HUES48 (cell line): ENCODE measurements at regions not wholly inside any gene's neighbourhood (a gene's known extent, or its start where the extent isn't known, plus 50 kb on each side); places are given as distances from the start of the nearest gene placed in this dataset.

ENCODE experiments used
- H3K27ac ChIP-seq: one replicate; pipeline ENCODE4 v1.7.0; 2013; ENCODE audit warnings: low read depth, low read length, inconsistent platforms
- H3K27me3 ChIP-seq: 2 replicates; pipeline ENCODE4 v1.6.1; 2013; ENCODE audit warnings: mild to moderate bottlenecking, low read length; ENCODE audit not compliant: control insufficient read depth, insufficient read depth
- H3K36me3 ChIP-seq: 2 replicates; pipeline ENCODE4 v1.6.1; 2013; ENCODE audit warnings: low read length; ENCODE audit not compliant: control insufficient read depth, insufficient read depth
- H3K4me1 ChIP-seq: 2 replicates; pipeline ENCODE4 v1.6.1; 2013; ENCODE audit warnings: mild to moderate bottlenecking, low read length; ENCODE audit not compliant: control insufficient read depth, insufficient read depth
- H3K4me3 ChIP-seq: 2 replicates; pipeline ENCODE4 v1.5.1; 2013; ENCODE audit warnings: mild to moderate bottlenecking, low read depth, low read length
- H3K9ac ChIP-seq: 2 replicates; pipeline ENCODE4 v1.6.1; 2013; ENCODE audit warnings: mild to moderate bottlenecking, low read depth, low read length, moderate library complexity
- H3K9me3 ChIP-seq: 2 replicates; pipeline ENCODE4 v1.6.1; 2013; ENCODE audit warnings: low read length; ENCODE audit not compliant: control insufficient read depth, insufficient read depth

DNA sequence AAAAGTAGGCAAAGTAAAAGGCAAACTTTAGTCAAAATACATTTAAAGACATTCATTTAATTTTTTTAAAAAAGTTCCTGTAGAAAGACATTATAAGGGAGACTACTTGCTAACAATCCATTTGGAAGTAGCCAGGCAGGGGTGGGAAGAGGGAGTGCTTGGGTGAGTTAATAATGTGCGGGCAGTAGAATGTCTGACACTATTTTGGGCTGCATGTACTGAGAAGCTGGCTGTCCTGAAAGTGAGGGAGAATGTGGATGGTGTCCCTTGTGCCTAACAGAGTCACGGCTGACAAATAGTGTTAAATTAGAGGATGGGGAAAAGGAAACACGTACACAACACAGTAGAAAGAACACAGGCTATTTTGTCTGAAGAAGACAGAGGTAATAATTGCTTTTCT is 142.5 kb downstream of the LCA5 start:
- H3K4me3 ChIP-seq: no peak overlapping the region
- no peak overlapping the region for H3K9ac ChIP-seq
- 0 out of 2 replicates have a peak, but pooled peaks cover 3% of the 10 kb centered on the region for H3K9me3 ChIP-seq
- no peaks in the 10 kb centered on the region for H3K27me3 ChIP-seq
- no peaks in the 10 kb centered on the region for H3K36me3 ChIP-seq
- H3K4me1 ChIP-seq: no peaks in the 10 kb centered on the region
- H3K27ac ChIP-seq: no peak overlapping the region

DNA sequence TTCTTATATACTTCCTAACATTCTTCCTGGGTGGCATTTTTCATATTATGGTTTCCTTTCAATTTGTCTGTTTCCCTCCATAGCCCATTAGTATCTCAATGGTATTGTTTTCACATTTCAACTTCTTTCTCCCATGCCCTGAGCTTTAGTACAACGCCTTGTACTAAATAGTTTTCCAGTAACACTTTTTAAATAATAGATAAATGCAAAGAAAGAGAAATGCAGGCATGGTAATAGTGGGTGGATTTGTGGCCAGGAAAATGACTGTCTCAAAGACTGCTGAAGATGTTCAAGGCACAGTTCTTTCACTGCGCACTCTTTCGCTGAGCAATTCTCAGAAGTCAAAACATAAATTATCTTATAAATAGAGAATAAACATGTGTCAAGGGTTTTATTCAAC is 145.1 kb downstream of the LCA5 start:
- no peaks in the 10 kb centered on the region for H3K36me3 ChIP-seq
- H3K4me3 ChIP-seq: no peak overlapping the region
- H3K27me3 ChIP-seq: no peaks in the 10 kb centered on the region
- H3K27ac ChIP-seq: no peak overlapping the region
- no peaks in the 10 kb centered on the region for H3K4me1 ChIP-seq
- H3K9ac ChIP-seq: no peak overlapping the region
- no peaks in the 10 kb centered on the region for H3K9me3 ChIP-seq

DNA sequence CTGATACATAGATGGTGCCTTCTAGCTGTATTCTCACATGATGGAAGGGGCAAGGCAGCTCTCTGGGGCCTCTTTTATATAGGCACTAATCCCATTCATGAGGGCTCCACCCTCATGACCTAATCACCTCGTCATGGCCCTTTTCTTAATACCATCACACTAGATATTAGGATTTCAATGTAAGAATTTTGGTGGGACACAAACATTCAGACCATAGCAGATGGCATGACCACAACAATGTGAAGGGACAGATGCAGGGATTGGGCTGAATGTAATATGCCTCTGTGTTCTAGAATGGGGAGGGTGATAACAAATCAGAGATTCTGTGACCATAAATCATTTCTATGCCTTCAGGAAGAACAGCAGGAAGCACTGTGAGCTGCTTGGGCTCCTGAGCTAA is 145.8 kb downstream of the LCA5 start:
- Histone ChIP-seq H3K9ac (no peak overlapping the region), H3K27me3 (no peaks in the 10 kb centered on the region), H3K4me3 (no peak overlapping the region), H3K27ac (no peak overlapping the region), H3K4me1 (no peaks in the 10 kb centered on the region), H3K9me3 (no peaks in the 10 kb centered on the region), H3K36me3 (no peaks in the 10 kb centered on the region)

DNA sequence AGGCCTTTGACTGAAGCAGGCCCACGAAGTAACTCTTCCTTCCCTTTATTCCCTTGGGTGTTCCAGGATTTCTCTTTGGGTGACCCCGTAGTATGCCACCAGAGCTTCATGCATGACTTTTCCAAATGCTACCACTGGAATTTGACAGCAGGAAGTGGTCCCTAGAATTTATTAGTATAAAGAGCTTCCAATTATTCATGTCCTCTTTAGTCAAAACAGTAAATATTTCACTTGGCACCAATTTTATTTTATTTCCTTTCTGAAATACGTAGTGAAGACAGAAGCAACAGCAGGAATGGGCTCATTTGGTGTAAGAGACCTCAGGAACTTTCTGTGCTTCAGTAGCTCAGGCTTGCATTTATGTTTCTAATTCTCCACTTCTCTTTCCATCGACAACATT is 151.3 kb downstream of the LCA5 start:
- Histone ChIP-seq H3K9ac (no peak overlapping the region), H3K36me3 (no peaks in the 10 kb centered on the region)

DNA sequence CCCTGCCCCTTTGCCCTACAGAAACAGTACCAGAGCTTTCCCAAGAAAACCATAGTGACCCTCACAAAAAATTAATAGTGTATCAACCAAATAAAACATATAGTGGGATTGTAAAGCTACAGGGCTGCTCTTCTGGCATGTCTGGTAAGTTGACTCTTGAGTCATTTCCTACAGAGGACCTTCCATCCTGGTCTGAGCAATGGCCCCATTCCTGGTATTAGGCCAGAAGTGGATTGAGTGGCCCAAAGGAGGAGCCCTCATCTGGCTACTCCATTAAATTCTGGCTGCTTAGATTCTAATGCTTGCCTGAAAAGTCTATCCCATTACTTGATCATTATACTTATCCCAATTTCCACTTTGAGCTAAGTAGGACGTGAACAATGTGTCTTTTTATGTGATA is 150.9 kb upstream of the HMGN3 start:
- H3K27ac ChIP-seq: no peak overlapping the region
- H3K9me3 ChIP-seq: no peaks in the 10 kb centered on the region
- no peak overlapping the region for H3K9ac ChIP-seq
- H3K36me3 ChIP-seq: no peaks in the 10 kb centered on the region
- no peak overlapping the region for H3K4me3 ChIP-seq
- no peaks in the 10 kb centered on the region for H3K27me3 ChIP-seq
- H3K4me1 ChIP-seq: peaks cover 7% of the 10 kb centered on the region; the same call in 1 of the 2 replicates

More for the DNA sequence above, 151.3 kb downstream of the LCA5 start:
- Histone ChIP-seq H3K4me3 (no peak overlapping the region), H3K4me1 (peaks cover 7% of the 10 kb centered on the region; the same call in 1 of the 2 replicates), H3K27ac (no peak overlapping the region), H3K27me3 (no peaks in the 10 kb centered on the region), H3K9me3 (no peaks in the 10 kb centered on the region)

DNA sequence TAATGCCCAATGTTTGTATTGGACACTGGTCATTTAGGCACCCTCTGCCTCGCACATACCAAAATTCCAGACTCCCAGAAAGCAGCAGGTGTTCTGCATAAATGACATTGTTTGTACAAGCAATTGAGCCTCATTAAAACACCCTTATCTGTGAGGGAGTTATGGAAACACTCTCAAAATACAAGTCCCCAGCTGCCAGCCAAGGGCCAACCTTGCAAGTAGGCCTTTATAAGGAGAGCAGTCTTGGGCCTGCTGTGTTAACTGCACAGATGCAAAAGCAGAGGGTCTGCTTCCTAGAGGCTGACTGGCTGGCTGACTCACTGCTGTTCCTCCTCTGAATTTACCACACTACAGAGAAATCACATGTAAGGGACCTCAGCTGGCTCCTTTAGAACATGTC is 150.4 kb upstream of the HMGN3 start:
- H3K27ac ChIP-seq: no peak overlapping the region
- H3K4me1 ChIP-seq: peaks cover 7% of the 10 kb centered on the region; the same call in 1 of the 2 replicates
- H3K9me3 ChIP-seq: no peaks in the 10 kb centered on the region
- no peaks in the 10 kb centered on the region for H3K36me3 ChIP-seq
- H3K27me3 ChIP-seq: no peaks in the 10 kb centered on the region
- no peak overlapping the region for H3K4me3 ChIP-seq
- H3K9ac ChIP-seq: no peak overlapping the region

DNA sequence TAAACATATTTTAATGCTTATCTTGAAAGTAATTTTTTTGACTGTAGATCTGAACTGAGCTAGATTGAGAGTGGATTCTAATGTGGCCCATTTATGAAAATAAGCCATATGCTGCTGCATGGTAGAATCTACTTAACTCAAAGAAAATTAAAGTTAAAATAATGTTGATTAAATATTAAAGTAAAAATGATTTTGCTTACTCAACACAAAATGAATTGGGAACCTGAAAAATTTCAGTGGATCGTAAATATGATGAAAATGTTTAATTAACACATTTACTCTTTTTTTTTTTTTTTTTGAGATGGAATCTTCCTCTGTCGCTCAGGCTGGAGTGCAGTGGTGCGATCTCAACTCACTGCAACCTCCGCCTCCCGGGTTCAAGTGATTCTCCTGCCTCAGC is 144.5 kb upstream of the HMGN3 start:
- H3K9ac ChIP-seq: no peak overlapping the region
- H3K4me1 ChIP-seq: peaks cover 14% of the 10 kb centered on the region
- no peak overlapping the region for H3K27ac ChIP-seq
- H3K4me3 ChIP-seq: no peak overlapping the region
- no peaks in the 10 kb centered on the region for H3K9me3 ChIP-seq
- H3K27me3 ChIP-seq: no peaks in the 10 kb centered on the region
- no peaks in the 10 kb centered on the region for H3K36me3 ChIP-seq

DNA sequence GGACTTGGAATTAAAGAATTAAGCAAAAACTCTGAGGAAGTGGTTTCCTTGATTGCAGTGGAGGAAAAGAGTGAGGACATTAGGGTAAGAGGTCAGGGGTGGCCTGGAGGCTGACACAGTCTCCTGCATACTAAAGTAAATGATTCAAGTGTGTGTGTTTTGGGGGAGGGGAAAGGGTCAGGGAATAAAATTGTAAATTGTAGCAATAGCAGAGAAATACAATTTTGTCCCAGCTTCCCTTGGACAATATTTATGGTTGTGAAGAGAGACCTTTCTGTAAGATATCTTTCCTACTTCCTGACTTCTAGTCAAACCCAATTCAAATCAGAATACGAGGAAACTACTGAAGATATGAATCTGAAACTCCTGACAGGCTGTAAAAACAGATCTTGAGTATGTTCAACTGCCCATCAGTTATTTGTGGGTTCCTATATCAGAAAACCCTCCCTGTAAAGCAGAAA is 143.4 kb upstream of the HMGN3 start:
- no peak overlapping the region for H3K27ac ChIP-seq
- no peaks in the 10 kb centered on the region for H3K9me3 ChIP-seq
- no peaks in the 10 kb centered on the region for H3K27me3 ChIP-seq
- no peak overlapping the region for H3K4me3 ChIP-seq
- no peaks in the 10 kb centered on the region for H3K36me3 ChIP-seq
- H3K9ac ChIP-seq: no peak overlapping the region
- peaks cover 8% of the 10 kb centered on the region for H3K4me1 ChIP-seq

DNA sequence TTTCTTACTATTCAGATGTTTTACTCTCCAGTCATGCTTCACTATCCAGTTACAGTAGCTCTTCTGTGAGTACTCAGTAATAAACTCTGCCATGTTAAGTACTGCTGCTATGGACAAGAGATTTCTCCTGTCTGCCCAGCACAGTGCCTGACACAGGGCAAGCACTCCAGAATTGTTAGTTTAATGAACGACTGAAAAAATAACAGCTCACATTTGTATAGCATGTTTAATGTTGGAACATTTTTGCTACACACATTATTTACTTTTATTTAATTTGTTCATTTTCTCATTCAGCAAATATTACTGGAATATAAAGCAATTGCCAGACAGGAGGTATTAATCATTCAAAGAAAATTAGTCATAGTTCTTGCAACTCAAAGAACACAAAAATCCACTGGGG is 142.6 kb upstream of the HMGN3 start:
- H3K9me3 ChIP-seq: no peaks in the 10 kb centered on the region
- H3K9ac ChIP-seq: no peak overlapping the region
- no peaks in the 10 kb centered on the region for H3K36me3 ChIP-seq
- H3K4me1 ChIP-seq: peaks cover 8% of the 10 kb centered on the region
- no peak overlapping the region for H3K27ac ChIP-seq
- H3K27me3 ChIP-seq: no peaks in the 10 kb centered on the region
- no peak overlapping the region for H3K4me3 ChIP-seq

DNA sequence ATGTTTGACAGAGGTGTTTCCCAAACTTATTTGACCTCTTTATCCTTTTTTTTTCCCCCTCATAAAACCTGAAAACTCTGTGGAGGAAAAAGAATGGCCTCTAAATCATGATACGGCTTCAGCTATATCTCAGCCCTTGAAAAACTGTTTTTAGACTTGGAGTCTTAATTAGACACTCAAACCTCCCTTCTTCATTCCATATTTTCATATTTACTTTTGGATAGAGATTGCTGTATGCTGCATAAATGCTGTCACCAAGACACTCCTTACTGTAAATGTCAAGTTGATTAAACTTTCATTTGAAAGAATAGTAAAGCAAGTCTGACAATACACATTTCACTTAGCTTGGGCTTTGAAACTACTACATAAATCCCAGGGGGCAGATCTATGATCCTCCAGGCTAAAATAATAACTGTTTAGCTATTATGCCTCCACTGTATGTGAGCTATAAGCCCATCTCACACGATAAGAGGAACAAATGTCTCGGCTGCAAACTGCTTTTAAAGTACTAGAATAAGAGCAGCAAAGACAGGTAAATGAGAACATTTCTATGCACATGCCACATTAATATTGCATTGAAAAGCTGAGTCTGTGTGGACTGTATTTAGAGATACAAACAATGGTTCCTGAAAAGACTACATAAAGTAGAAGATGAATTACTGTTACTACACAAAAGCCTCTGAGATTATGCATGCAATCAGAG is 141.3 kb upstream of the HMGN3 start:
- Histone ChIP-seq H3K4me3 (no peak overlapping the region), H3K9ac (no peak overlapping the region), H3K27ac (no peak overlapping the region), H3K4me1 (peaks cover 8% of the 10 kb centered on the region), H3K36me3 (no peaks in the 10 kb centered on the region), H3K9me3 (peaks cover under 1% of the 10 kb centered on the region; the same call in 1 of the 2 replicates), H3K27me3 (no peaks in the 10 kb centered on the region)

DNA sequence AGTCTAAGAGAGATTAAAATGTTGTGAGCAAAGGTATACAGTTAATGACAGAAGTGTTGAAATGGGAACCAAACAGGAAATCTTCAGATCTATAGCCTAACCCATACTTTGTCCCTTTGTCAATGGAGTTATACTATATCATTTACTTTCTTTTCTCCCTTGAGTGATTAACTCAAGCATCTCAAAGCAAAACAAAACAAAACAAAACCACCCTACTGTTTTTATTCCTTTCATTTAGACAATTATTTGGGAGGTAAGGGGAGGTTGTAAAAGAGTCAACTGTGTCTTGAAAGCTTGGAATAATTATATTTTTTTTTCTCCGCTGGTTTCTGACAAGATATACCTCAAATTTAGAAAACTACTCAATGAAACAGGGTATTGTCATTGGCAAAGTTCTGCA is 139.8 kb upstream of the HMGN3 start:
- H3K36me3 ChIP-seq: no peaks in the 10 kb centered on the region
- H3K9me3 ChIP-seq: peaks cover 14% of the 10 kb centered on the region; the same call in 1 of the 2 replicates
- H3K4me3 ChIP-seq: no peak overlapping the region
- no peak overlapping the region for H3K9ac ChIP-seq
- H3K27ac ChIP-seq: no peak overlapping the region
- H3K27me3 ChIP-seq: no peaks in the 10 kb centered on the region
- peaks cover 8% of the 10 kb centered on the region for H3K4me1 ChIP-seq
